ENCODE measurements at regions not wholly inside any gene's neighbourhood (a gene's known extent, or its start where the extent isn't known, plus 50 kb on each side); places are given as distances from the start of the nearest gene placed in this dataset.

DNA sequence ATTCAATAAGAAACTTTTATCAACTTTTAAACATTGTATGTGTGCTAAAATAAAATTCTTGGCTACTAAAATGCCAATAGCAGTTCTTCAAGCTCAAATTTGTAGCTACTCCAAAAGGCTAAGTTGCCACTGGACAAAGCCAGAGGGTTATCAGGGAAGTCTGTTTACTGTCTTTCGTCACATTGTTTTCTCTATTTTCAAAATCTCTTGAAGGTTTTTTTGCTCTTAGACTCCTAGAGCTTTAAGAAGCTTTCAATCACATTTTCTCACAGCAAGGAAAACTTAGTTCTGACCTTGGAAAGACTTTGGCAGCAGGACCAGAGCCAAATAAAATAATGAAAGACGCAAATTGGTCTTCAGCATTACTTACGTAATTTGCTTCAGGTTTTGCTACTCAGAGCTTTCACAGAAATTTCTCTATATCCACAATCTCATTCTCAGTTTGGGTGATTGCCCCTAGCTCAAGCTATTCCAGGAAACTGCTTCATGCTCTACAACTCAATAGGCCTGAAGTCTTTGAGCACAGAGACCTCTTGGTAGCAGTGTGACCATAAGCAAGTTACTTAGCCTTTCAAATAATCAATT is 257.7 kb downstream of the GABRG2 start:
- DNase-seq, result no peak

- no peak for DNase-seq
Measured at GRCh38 chr5:162334944-162335343, 267.4 kb downstream of the GABRG2 start.

DNA sequence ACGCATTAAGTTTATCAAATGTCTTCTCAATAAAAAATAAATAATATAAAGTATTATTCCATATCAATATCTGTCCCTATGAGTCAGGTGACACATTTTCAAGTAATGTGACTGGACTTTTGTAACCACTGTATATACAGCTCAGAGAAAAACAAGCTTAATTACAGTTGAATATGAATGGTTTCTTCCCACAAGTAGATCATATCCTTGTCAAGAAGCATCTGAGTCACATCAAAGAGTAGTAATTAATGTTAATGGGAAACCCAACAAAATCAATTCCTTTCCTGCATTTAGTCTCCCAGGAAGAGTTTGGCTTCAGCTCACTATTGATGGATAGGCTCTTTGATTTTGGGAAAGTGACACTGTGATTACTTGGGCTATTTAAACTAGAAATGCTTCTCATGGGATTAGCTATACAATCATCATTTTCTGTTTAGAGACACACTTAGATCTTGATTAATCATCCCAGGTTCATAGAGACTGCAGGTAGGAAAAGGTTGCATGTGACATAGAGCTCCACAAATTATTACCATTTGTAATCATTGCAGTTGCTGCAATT is 292.9 kb downstream of the GABRG2 start:
- no peak for DNase-seq

GRCh38 chr5:162372256-162372655 is 304.7 kb downstream of the GABRG2 start:
- no peak for DNase-seq

DNA sequence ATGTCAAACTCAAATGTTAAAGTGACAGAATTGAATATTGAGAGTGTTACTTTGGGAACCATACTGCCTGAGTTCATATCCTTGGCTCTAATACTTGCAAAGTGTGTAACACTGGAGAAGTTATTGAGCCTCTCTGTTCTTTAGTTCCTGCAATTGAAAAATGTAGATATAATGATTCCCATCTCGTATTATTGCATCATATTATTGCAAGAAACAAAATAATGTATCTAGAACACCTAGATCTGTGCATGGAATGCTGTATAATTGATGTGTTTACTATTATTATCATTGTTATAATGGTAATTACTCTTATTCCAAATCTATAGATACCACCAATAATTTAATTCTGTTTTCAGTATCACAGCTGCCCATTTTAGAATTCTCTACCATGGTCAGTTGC is 310.3 kb downstream of the GABRG2 start:
- no peak for DNase-seq

GRCh38 chr5:162382839-162383238 is 315.3 kb downstream of the GABRG2 start:
- no peak for DNase-seq

DNA sequence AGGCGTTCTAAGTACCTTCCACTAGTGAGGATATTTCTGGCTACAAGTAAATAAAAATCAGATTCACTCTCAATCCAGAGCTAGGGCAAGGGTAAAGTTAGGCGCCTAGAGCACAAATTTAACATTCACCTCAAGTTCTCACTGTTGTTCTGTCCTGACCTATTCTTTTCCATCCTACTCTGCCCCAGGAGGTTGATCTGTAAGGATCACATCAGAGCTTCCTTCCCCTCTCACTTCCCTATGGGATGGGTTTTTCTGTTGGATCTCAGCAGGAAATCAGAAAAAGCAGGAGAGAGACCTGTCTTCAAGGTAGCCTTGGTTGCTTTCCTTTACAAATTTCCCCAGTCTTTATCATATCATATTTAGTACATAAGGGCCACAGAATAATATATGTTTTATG is 316.7 kb downstream of the GABRG2 start:
- DNase-seq, result no peak

DNA sequence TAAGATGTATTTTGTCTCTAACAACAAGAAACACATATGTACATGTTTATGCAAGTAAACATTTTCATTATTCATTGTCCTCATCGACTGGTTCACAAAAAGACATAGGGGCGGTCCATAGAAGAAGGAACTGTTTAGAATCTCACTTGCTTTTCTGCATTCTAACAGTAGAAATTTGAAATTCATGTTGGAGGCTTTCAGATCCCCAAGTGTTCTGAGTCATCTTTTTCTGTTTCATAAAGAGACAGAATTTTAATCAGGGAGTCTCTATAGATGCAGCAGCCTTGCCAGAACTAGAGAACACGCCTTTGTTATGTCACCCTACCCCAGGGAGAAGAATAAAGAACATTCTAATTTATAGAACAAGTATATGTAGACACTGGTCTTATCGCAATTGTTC is 324.3 kb downstream of the GABRG2 start:
- no peak for DNase-seq

DNA sequence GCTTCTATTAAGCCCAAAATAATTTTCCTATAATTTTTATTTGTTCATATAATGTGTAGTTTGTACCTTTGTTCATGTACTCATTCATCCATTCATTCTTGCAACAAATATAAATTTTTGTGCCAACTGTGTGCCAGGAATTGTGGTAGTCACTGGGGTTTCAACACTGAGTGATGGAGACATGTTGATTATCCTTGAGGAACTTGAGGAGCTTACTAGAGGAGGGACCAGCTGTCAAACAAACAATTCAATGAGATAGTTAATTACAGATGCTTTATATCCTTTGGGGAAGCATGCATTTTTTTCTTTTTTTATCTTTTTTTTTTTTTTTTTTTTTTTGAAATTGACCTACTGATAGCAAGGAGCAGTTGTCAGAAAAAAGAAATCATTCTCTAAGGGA is 324.8 kb downstream of the GABRG2 start:
- DNase-seq, result no peak

DNA sequence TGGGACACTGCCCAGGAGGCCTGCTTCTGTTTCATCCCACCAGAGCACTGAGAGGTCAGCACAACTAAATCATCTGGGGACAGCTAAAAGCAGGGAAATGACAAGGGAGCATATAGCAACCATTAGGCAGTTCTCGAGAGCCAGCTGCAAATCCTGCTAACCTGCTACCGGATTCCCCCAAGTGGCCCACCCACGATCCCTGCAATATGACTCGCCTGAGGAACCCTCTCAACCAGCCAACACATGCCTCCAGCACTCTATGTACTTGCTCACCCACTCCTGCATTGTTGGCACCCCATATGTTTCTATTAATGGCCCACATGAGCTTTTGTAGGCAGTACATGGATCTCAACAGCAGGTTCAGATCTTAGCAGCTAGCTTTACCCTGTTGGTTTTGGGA is 326.0 kb downstream of the GABRG2 start:
- DNase-seq, result no peak

DNA sequence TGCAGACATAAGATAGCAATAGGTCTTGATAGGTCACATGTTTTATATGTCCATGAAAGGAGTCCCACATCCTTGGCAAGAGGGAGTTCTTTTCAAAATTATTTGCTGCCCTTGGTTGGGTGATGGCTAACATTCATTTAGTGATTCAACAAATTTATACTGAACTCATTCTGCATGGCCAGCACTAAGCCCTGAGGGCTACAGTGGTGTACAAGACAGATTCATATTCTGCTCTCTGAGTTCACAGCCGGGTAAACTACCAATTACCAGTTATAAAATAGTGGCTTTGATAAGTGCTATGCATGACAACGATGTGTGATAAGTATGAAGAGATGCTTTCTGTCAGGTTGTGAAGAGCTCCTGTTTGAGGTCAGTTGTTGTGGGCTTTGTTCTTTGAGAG is 340.0 kb downstream of the GABRG2 start:
- no peak for DNase-seq

DNA sequence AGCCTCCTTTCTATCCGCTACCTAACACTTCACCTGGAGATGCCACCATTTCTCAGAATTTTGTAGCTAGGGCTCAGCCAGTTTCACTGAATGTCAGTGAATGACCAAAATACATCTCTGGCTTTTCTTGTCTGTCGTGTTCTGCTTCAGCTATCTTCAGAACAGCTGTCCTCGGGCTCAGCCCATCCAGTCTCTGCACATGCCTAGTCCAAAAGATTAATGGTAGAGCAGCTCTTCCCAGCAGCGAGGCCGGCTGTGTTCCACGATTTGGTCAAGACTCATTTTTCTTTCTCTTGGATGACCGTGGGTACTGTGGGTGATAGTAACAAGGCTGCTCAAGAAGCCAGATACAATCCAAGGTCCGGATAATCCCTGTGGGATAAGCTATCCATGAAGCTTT is 342.8 kb downstream of the GABRG2 start:
- no peak for DNase-seq

- DNase-seq, result no peak
Measured at GRCh38 chr5:162429142-162429541, 361.6 kb downstream of the GABRG2 start.

DNA sequence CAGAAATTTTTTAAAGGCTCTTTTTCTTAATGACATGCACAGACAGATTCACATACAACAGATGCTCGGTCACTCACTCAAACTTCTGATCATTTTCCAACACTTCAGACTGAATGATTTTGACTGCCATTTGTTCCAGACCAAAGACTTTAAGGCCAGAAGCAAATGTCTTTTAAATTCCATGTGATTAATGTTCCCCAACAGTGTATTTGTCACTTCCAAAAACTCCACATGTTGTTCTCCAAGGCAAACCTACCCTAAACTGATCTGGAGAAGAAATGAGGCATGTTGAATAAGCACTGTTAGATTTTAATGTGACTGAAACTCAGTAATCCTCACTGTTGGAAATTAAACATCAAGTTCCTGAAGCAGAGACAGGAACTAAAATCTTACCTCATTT is 366.7 kb downstream of the GABRG2 start:
- no peak for DNase-seq

- DNase-seq, result no peak
Measured at GRCh38 chr5:162436055-162436454, 368.5 kb downstream of the GABRG2 start.

DNA sequence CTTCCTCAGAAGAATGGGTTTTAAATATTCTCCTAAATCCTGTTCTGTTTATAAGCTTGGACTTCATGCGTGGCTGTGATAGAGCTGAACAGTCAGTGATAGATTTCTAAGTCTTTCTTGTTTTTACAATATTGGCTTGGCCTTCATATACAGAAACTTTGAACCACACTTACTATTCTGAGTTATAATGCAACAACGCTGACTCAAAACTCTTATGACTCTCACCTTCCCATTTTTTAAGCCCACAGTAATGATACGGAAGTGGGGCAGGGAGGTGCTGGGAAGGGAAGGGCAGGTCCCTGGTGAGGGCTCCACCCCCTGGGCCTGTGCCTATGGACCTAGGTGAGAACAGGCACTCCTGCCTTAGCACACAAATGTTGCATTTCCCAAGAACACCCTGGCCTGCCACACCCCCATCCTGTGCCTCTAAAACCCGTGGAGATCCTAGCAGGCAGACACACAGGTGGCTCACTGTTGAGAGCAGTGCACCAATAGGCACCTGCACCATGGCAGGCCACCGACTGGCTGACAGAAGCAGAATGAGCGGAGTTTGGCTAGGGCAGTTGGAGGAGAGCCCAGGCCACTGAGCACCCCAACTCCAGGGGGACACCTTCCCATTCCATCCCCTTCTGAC is 376.7 kb downstream of the GABRG2 start:
- no peak for DNase-seq

GRCh38 chr5:162456086-162456485 is 388.5 kb downstream of the GABRG2 start:
- DNase-seq, result no peak

- no peak for DNase-seq
Measured at GRCh38 chr5:162466011-162466410, 398.4 kb downstream of the GABRG2 start.

- DNase-seq, result no peak
Measured at GRCh38 chr5:162473041-162473714, 405.6 kb downstream of the GABRG2 start.

- no peak for DNase-seq
Measured at GRCh38 chr5:162474239-162474638, 406.7 kb downstream of the GABRG2 start.

DNA sequence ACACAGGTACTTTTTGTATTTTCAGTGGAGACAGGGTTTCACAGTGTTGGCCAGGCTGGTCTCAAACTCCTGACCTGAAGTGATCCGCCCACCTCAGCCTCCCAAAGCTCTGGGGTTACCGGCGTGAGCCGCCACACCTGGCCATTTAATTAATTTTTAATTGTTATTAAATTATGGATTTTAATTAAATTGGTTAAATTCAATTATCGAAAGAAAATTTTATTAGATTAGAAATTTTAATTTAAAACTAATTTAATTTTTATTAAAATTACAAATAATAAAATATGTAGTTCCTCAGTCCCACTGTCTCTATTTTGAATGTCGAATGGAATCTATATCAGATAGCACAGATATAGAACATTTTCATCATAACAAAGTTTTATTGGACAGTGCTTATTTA is 416.5 kb downstream of the GABRG2 start:
- no peak for DNase-seq

- DNase-seq, result no peak
Measured at GRCh38 chr5:162484986-162485385, 417.4 kb downstream of the GABRG2 start.

DNA sequence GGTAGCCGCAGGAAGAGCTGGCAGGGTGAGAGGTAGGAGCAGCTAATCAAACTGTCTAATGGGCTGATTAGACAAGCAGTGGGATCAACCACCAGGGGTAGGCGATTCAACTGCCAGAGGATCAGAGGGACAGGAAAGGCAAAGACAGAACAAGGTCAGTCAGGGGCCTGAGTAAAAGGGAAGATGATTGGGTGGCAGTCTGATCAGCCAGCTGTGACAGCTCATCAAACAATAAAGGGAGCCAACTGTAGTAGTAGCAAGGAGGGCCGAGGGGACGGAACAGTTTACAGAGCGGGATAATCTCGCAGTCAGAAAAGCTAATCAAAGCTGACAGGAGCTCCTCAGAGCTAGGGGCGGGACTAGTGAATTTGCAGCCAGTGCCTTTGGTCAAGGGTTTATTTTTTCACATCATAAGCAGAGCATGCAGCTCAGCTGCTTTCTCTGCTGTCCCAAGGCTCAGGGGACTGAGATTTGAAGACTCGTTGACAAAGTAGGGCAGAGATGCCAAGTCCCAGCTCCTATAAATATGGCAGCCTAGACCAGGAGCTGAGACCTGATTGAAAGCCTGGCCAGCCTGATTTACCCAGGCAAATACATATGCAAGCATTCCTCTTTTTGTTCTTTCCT is 418.2 kb downstream of the GABRG2 start:
- no peak for DNase-seq
